Forelimb muscle (tissue), 1 donor: ENCODE measurements at regions not wholly inside any gene's neighbourhood (a gene's known extent, or its start where the extent isn't known, plus 50 kb on each side); places are given as distances from the start of the nearest gene placed in this dataset.

Source experiments
- DNase-seq: peaks from one replicate; pipeline ENCODE4 v3.0.0-alpha.2; 2013; ENCODE audit warnings: low read depth

DNA sequence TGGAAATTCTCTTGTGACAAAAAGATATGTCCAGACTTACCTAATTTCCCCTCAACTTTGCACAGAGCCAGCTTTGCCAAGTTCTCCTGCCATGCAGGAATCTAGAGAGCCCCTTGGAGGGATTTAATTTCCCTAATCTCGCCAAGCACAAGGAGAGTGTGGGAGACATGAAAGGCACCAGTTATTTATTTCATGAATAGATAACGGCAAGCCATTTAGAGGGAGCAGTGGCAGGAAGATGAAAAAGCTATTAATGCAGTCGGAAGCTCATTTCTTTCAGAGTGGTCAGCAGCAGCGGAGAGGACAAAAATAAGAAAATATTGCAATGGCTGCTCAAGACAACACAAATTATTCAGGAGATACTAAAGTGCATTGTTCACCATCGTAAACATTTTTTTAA is 150.9 kb upstream of the WSCD2 start:
- no peak for DNase-seq

DNA sequence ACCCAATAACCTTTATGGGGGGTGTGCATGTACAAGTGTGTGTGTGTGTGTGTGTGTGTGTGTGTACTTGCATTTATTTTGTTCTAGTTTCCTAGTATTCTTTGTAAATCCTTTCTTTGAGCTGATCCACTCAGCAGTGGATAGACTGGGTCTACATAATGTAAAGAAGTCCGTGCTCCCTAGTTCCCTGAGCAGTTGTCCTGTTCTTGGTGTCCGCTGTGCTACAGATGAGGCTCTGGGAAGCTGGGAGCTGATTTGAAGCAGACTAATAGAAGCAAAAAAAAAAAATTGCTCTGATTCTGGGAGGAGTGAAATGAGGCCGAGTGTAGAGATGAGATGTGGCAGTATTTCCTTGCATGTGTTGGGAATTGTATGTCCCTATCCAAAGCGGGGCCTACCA is 150.4 kb upstream of the WSCD2 start:
- no peak for DNase-seq

DNA sequence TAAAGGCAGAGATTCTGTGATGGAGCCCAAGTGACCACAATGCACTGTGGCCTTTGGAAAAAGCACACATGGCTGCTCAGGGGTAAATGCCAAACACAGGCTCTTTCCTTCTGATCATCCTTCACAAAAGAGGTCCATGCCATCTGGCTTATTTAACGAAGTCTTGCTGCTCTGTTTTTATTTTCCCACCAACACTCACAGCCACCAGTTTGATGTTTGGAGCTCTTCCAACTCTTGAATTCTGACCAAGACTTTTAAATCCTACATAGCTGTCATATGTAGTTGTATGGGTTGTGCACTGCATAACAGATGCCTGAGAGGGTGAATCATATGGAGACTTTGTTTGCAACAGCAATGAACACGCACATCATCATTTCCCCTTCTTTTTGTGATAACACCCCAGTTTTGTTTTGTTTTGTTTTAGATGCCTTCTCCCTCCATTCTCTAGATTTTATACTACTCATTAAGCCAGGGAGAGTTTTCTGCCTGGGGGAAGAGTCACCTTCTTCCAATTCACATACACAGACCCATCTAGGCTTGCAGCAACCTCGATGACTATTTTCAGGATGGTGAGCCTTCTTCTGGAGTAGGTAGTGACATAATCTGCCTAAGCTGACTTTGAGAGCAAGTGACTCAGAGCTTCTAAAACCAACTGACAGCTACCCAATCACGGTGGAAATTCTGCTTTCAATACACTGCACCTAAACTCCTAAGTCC is 145.2 kb upstream of the WSCD2 start:
- DNase-seq, result no peak

DNA sequence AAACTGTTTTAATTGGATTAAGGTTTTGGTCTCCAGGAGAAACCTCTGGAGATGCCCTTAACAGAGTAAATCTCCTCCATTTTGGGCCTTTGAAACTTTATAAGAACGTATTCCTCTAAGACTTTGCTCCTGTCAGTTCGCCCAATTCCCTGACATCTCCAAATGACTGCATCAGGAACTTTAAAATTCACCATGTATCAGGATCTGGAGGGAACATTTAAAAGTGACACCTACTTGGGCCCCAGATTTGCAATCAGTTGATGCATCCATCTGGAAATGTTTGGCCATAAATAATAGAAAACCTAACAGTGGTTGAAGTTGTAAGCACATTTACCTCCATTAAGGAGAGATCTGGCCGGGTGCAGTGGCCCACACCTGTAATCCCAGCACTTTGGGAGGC is 144.1 kb upstream of the WSCD2 start:
- DNase-seq, result no peak

DNA sequence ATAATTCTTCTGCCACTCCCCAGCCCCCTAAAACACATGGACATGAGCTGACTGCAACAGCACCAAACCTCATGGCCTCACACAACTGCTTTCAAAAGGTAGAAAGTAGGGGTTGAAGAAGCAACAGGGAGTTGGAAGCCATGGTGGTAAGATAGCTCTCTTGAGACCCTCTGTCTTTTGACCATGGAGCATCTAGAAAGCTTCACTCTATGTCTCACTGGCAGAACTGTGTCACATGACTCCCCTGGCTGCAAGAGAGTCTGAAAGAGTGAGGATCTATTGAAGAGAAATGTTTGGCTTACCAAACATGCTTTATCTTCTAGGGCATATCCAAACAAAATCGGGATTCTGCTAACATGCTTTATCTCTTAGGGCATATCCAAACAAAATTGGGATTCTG is 142.9 kb upstream of the WSCD2 start:
- no peak for DNase-seq

DNA sequence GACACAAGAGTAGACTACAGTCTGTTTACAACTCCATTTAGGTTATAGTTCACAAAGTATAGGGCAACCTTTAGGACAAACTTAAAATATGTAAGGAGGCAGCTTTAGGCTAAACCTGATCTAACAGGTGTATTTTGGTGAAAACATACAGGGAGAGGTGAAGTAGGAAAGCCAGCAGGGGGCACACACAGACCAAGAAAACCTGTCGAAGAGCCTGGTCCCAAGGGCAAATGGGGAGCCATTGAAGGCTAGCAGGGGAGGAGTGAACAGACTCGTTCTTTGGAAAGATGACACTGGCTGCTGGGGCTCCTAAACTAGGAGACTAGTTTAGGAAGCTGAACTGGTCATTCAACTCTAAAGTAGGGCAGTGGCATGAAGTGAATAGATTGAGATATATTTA is 138.8 kb upstream of the WSCD2 start:
- no peak for DNase-seq

DNA sequence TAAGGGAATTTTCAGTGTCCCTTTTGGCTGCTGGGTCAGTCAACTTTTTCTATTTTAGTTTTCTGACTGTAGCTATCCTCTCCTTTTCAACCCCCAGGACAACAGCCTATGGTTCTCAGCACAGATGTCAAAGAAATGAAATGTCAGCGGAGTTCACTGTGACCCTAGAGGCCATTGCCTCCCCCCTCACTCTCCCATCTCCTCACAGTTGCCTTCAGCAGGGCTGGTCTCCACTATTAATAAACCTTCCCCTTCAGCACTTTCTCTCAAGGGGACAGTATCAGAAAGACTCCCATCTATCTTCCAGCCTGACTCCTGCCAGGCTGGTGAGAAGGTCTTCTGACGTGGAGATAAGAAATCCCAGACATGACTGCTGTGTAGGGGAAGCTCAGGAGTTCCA is 137.1 kb upstream of the WSCD2 start:
- DNase-seq, result no peak

DNA sequence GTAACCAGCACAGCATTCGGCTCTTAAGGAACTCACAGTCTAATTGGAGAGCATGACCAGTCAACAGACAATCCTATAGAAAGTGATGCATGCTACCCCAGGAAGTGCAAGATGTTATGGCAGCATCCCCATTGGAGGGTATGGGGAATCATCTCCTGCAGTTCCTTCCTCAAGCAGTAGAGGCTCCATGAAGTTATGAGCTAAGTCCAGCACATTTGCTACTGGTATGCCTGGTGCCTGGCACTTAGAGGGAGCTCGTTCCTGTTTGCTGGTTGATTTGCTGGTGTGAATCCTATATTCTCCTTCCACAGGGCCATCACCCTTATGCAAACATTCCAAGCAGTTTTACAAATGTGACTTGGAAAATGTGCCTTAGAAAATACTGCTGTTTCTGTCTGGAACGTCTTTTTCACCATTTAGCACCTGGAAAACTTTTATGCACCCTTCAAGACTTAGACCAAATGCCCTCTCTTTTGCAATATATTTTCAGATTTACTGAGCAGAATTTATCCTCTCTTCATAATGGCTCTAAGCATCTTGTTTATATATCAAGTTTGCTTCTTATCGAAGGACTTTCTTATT is 136.1 kb upstream of the WSCD2 start:
- no peak for DNase-seq

DNA sequence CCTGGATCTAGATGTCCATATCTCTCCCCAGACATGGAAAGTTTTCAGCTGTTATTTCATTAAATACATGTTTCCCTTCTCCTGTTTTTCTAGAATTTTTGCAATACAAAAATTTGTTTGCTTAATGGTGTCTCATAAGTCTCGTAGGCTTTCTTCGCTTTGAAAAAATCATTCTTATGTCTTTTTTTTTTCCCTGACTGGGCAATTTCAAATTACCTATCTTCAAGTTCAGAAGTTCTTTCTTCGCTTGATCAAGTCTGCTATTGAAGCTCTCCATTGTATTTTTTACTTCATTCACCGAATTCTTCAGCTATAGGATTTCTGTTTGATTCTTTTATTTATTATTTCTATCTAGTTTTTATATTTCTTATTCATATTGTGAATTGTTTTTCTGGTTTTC is 130.2 kb upstream of the WSCD2 start:
- DNase-seq, result no peak

DNA sequence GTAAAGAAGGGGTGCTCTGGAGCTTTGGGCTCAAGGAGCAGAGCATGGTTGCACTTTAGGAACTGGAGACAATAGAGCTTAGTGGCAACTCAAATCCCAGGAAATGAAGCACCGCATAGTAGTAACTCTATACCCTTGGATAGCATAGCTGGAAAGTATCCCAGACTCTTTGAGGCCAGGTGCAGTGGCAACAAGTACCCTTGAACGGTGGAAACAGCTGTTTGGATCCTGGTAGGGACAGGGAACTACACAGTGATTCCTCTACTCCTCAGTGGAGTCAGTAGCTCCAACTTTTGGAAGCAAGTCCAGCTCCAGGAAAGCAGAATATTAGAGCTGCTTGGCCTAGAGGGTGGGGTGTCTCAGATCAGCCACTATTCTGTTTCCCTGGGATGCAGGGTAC is 129.0 kb upstream of the WSCD2 start:
- DNase-seq, result no peak

DNA sequence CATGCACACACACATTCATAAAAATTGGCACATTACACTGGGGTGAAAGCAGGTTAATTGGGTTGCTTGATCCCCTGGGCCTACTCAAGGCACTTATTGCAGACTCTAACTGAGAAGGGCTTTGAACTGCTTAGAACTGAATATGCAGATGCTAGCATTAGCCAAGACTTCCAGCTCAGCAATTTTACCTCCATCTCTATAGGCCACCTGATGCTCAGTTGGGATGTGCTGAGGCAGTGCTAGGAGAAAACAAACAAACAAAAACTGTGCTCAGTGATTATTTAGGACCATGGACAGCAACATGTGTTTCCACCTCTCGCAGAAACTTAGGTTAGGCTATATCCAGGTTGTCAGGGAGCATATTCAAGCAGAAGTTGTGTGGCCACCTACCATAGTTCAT is 124.8 kb upstream of the WSCD2 start:
- no peak for DNase-seq

DNA sequence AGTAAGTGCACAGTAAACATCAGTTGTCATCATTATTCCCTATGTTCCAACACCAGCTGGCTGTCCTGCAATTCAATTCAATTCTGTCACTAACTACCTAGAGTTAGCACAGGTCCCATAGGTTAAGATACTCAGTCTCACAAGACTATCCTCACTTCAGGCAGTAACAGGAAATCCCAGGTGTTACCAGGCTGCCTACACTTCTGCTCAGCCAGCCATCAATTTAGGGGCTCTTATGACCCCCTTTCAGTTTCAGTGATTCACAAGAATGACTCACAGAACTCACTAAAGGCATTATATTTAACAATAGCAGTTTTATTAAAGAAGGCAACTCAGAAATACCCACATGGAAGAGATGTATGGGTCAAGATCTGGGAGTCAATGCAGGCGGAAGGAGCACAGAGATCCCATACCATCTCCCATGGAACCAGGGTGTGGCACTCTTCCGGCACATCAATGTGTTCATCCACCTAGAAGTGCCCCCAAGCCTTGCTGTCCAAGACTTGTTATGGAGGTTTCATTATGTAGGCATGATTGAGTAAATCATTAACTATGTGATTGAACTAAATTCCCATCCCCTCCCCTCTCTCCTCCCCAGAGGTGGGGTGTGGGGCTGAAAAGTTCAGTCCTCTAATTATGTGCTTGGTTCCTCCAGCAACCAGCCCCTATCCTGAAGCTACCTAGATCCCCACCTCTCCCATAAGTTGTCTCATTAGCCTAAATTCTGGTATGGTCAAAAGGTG is 120.8 kb upstream of the WSCD2 start:
- DNase-seq, result no peak

DNA sequence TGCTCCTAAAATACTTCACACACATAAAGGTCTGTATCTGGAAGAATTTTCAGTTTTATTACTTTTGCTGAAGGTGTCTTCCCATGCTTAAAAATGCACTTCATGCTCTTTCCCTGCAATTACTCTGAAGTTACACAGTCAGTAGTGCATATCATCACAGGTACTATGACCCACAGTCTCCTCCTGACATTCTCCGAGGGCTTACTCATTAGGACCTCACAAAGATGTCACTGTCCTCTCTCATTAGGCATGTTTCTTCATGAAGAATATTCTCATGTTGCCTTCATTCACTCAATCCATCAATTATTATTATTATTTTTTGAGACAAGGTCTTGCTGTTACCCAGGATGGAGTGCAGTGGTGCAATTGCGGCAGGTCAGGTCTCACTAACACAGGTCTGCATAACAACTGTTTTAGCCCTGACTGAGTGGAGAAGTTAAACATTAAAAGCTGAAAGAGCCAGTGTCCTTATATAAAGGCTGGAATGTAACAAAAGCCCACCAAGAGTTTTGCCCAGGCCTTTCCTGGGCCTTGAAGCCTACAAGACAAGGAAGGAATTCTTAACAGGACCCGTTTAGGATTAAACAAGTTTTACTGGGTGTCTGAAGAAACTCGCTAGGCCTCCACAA is 119.5 kb upstream of the WSCD2 start:
- DNase-seq, result no peak

DNA sequence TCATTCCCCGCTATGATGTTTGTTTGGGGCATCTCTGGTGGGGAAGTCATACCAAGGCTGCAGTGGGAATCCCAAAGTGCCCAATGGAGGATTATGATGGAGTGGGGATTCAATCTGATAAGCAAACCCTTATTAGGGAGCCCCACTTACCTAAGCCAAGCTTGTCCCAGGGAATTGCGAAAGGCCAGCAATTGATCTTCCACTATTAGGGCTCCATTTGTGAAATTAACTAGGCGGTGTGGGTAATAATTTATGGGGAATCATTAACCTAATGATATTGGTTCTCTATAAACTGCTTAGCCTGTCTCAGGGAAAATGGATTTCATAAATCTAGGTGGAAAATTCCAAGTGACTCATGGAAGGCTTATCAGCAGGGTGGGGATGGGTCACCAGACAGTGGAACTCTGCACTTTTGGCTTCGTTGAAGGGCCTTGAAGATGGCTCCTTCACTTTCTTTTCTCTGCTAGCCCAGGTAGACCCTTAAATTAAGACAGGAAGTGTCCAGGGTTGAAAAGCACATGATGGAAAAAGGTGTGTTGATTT is 113.0 kb upstream of the WSCD2 start:
- DNase-seq, result no peak

DNA sequence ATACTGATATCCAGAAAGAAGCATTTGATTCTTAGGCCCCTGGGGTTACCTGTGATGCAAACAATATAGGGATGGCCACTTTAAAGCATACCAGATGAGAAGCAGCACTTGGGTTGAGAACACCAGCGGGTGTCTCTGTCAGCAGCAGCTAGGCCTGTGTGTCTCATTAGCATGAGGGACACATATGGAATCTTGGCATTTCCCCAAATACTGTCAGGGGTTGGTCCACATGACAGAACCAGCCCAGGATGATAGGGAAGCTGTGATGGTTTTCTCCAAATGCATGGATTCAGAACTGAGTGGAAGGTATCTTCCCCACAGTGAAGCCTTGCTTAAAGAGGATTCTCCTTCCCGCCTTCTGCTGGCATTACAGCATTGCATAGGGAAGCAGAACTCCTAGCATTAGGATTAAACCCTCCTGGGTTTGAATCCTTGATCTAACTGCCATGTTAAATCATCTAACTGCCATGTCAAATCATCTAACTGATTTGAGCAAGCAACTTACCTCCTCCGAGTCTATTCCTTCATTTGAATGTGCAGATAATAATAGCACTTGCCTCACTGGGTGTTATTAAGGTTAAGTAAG is 111.5 kb upstream of the WSCD2 start:
- DNase-seq, result no peak

DNA sequence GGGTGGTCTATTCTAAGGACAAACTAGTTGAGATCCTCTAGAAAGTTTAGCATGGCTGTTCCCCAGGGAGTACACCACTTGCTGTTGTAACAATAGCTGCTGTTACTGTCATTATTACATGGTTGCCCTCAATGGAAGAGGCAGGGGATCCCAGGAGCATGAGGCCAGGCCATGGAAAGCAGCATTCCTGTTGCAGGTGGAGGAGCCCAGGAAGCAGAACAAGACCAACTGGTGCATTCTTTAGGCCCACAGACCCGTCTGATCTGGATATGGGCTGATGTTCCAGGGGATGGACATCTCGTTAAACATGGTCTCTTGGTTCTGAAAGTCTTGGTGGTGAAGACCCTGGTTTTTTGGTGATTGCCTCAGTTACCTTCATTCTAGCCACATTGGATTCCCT is 109.2 kb upstream of the WSCD2 start:
- no peak for DNase-seq

DNA sequence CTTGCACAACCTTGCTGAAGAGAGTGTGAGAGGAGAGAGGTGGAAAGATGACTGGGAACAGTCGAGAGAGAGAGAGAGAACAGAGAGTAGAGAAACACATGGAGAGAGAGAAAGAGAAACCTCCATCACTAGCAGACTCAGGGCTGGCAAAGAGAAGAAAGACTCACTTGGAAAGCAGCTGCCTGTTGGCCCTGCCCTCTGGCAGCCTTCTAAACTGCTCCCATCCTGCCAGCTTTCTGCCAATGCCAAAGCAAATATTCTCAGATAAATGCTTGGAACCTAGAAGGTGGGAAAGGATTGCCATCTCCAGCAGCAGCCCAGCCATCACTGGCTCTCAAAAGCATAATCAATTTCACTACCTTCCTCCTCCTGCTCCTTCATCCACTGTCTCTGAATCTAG is 107.9 kb upstream of the WSCD2 start:
- no peak for DNase-seq

DNA sequence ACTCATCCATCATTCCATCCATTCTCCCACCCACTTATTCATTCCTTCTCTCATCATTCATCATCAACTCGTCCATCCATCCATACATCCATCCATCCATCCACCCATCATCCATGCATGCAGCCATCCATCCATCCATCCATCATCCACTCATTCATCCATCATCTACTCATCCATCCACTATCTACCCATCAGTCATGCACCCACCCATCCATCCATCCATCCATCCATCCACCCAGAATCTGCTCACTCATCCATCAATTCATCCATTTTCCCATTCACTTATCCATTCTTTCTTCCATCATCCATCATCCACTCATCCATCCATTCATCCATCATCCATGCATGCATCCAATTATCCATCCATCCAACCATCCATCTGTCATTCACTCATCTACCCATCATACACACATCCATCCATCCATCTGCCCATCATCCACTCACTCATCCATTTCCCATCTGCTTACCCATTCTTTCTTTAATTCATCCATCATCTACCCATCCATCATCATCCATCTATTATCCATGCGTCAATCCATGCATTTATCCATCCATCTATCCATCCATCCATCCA is 107.1 kb upstream of the WSCD2 start:
- no peak for DNase-seq

DNA sequence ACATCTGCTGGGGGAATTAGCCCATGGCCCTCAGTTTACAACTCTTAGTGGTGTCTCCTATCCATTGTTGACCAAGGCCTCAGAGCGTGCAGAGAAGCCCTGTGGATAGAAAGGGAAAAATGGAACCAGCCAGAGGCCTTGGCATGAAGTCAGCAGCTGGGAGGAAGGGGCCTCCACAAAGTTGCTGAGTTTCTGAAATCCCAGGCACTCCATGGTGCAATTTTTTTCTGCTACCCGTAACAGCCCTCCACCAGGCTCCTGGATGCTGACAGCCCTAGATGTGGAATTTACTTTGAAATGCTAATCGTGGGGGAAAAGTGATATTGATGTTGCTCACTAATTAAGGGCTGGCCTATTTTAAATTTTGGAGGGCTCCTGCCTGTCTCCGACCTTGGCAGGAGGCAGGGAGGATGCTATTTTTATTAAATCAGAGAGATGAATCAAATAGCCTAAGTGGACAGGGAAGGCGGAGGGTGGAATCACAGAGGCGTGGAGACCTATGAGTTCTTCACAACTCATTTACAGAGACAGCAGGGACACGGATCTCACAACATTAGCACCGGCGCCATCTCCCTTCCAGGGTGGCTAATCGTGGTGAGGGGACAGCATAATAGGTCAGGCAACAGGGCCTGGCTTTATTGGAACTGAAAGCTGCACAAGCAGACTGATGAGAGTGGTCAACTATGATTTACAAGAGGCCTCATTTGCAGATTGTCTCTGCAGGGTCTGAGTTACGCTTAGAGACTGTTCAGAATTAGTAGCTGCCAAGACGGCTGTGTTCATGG is 99.8 kb upstream of the WSCD2 start:
- no peak for DNase-seq

DNA sequence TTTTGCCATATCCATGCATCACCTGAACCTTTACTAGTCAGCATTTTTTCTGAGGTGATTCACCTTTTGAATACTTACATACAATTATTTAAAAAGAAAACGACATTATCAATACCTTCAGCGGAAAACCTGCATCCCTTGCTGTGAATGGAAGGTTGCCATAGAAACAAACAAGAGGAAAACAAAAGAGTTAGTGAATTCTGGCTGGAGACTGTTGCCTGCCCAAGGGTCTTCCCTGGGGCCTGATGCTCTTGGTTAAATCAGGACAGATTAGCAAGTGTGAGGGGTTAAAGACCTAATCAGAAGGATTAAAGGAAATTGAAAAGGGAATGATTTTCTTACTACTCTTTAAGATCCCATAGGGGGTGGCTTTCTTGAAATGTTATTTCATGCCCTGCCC is 96.0 kb upstream of the WSCD2 start:
- no peak for DNase-seq

DNA sequence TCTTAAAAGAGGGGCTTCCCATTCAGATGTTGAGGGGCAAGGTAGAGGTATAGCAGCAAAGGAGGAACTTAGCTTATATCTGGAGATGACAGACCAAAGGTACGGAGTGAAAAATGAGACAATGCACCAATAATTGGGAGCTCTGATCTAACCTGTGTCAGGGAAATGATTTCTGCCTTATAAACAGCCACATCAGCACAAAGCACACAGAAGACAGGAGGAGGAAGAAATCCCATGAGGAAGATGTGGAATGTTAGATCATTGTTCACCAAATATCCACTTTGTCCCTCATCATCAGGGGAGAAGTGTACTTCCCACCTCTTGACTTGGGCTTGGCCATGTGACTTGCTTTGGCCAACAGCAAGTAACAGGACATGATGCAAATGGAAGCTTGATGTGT is 93.7 kb upstream of the WSCD2 start:
- no peak for DNase-seq
